ENCODE measurements at regions not wholly inside any gene's neighbourhood (a gene's known extent, or its start where the extent isn't known, plus 50 kb on each side); places are given as distances from the start of the nearest gene placed in this dataset.
"Not testable (repeated sequence)": the region's sequence is repeated elsewhere in the genome, so short reads cannot be mapped to it uniquely, and the experiment has no call there.

DNA sequence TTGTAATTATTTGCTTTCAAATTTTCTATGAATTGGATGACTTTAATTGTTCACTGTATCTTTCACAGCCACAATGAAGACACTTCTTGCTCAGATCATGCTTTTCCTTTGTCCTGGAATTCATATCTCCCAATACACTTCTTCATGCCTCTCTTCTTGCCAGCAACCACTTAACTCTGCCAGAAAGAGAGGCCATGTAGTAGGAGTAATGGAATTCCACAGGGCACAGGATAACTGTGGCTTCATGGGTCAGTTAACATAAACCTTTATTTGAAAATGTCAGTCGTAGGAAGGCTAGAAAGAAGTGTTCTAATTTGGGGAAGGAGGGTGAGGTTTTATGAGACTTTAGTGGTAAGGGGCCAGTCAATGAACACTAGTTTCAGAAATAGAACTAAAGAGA lies 190.3 kb downstream of the TMEM167A start:
- no peak for DNase-seq

GRCh38 chr5:82885627-82886389 lies 191.4 kb downstream of the TMEM167A start:
- no peak for DNase-seq

- no peak for DNase-seq
These were observed 192.2 kb downstream of the TMEM167A start for GRCh38 chr5:82884821-82885471.

GRCh38 chr5:82882316-82882715 lies 194.9 kb downstream of the TMEM167A start:
- DNase-seq, result no peak

DNA sequence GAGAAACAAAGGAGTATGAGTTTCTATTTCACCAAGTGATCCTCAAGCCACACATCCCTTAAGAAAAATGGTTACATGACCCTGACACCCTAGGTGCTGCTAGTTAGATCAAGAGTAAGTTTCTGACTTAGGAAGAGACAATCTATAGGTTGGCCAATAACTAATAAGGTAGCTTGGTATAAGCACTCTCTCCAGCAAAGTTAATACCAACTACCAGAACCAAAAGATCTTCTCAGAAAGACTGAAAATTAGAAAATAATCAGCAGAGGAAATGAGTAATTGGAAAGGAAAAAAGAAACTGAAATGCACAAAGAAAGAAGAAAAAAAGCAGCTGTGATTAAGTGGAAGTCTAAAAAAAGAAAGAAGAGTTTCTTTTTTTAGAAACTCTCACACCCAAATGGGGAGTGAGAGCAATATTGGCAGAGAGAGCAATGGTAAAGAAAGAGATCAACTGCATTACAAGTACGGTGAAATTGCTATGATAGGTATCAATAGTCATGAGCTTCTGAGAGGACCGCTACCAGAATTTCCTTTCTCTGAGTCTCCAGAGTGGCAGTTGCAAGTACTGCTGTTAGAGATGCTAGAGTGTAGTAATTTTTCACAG lies 195.5 kb downstream of the TMEM167A start:
- DNase-seq, result no peak

DNA sequence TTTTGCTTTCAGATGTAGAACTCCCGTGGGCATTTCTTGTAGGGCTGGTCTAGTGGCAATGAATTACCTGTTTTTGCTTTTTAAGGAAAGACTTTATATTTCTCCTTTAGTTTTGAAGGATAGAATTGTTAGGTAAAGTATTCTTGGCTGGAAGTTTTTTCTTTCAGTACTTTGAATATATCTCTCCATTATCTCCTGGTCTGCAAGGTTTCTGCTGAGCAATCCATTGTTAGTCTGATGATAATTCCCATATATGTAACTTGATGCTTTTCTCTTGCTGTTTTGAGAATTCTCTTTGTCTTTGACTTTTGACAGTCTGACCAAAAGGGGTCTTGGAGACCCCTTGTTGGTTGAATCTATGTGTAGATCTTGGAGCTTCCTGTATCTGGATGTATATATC lies 198.1 kb downstream of the TMEM167A start:
- DNase-seq, result no peak

DNA sequence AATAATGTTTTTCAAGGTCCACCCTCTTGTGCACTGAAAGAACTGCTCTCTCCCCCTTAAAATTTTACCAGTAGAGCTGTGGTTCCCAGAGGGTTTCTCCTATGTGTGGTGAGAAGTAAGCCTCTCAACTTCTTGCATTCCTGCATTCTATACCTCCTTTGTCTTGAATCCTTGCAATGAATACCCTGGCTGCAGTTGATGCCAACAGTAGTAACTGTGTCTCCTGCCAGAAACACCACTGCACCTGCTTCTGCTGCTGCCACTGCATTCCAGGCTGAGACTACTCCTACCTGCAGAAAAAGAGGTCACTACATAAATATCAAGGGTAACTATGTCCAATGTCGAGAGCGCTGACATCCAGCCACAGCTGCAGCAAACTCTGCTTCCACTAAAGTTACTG lies 203.7 kb downstream of the TMEM167A start:
- no peak for DNase-seq

DNA sequence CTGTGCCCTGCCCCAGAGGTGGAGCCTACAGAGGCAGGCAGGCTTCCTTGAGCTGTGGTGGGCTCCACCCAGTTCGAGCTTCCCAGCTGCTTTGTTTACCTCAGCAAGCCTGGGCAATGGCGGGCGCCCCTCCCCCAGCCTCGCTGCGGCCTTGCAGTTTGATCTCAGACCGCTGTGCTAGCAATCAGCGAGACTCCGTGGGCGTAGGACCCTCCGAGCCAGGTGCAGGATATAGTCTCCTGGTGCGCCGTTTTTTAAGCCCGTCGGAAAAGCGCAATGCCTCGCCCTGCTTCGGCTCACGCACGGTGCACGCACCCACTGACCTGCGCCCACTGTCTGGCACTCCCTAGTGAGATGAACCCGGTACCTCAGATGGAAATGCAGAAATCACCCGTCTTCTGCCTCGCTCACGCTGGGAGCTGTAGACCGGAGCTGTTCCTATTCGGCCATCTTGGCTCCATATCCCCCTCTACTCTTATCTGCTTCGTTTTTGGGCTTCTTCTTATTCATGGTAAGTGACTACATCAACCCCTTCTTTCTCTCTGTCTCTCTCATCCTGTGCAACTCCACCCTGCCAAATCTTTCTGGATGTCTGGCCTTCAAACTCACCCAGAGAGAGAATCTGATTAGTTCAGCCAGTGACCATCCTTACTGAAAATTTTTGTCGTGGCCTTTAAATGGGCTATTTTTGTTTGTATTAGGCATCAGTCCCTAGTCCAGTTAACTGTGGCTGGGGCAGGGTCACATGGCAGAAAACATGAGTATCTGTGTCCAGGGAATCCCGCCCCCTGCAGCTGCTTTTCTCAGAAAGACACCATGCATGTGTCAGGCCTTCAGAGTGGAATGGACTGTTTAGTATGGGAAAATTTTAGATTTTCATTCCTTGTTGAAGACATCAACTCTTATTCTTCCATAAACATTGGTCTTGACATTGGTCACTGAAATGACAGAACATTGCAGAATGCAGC lies 204.6 kb downstream of the TMEM167A start:
- not testable (repeated sequence) for DNase-seq

GRCh38 chr5:82865625-82866024 lies 211.6 kb downstream of the TMEM167A start:
- no peak for DNase-seq

DNA sequence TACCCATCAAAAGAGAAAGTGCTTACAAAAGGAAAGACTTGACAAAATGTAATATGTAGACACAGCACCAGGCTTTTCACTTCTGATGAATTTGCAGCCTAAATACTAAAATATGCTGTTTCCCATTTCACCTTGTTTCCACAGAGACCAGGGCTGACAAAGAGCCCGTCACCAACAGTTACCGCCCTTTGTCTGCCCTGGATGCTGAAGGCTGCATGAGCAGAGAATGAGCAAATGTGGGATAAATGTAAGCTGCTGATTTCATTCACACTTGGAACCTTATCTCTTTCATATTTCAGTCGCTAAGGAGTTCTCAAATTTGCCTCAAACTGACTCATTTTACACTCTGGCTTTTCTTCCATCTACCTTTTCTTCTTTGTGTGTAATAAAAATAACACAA lies 213.9 kb downstream of the TMEM167A start:
- no peak for DNase-seq

DNA sequence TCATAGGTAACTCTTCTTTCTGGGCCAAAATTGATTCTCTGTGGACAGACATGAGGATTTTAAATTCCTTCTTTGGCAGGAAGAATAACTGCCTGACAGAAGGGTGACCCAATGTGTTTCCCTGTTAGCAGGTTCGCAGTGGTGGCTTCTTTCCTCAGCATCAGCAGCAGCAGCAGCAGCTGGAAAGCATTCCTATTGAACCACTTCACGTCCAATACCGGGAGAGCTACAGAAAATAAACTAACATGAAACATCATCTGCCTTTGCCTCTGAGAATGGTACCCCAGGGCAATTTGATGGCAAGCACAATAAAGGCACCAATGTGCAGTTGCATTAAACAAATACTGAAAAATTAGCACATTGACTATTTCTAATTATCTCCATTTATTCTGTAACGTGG lies 214.5 kb downstream of the TMEM167A start:
- DNase-seq, result no peak

GRCh38 chr5:82862261-82862660 lies 214.9 kb downstream of the TMEM167A start:
- no peak for DNase-seq

- no peak for DNase-seq
These were observed 215.5 kb downstream of the TMEM167A start for GRCh38 chr5:82861701-82862100.

DNA sequence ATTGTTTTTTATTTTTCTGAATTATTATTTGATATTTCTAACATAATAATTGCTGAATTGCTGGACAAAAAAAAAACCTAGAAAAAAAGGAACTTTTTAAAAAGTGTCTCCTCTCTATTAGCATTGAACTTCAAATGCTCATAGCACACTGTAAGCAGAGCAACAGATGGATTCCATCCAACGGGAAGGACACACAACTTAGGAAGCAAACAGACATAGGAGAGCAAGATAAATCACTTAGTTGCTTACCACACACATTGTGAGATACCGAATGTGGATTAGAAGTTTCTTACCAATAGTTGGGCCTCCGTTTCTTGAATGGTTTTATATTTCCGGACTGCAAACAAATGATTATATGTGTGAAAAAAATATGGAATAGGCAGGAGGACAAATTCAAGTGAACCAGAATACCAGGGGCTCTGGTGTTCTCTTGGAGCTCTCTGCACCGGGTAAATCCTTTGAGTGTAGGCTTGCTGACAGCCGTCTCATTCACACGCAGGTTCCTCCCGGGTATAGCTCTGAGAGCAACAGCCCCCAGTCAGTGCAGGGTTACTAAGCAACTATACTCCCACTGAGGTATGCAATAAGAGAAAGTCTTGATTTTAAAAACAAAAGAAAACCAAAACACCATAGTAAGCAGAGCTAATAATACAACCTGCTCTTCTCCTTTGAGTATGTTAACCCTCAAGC lies 217.6 kb downstream of the TMEM167A start:
- DNase-seq, result no peak

DNA sequence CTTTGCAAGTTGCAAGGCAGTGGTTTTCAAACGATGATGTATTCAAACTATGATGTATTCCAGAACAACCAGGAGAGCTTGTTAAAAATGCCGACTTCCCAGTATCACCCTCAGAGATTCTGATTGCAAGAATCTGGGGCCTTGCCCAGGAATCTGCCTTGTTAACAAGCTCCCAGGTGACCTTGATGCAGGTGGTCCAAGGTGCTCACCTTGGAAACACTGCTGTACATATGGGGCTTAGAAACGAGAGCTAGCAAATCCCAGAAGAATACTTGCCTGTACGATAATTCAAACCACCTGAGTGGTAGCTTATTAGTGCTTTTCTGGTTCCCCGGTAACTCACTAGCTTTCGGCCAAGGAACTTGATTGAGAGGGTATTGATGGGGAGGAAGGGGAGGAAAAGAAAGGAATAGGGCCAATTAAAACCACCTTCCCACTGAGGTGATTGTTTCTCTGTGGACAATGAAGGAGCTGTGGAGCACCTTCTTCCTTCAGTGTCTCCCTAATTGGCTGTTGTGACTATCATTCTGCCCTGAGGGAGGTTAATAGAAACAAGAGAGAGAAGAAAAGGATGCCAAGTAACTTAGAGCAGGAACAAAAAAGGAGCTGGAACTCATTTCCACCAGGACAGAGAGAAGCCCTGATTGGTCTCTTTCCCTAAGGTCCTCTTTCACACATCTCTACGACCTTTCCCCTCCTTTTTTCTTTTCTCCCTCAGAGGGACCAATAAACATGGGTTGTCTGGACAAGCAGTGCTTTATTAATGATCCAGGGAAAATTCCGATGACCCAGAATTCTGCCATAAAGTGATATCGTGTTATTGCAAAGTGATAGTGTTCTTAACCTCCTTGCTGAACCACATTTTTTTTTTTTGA lies 218.8 kb downstream of the TMEM167A start:
- DNase-seq, result no peak

DNA sequence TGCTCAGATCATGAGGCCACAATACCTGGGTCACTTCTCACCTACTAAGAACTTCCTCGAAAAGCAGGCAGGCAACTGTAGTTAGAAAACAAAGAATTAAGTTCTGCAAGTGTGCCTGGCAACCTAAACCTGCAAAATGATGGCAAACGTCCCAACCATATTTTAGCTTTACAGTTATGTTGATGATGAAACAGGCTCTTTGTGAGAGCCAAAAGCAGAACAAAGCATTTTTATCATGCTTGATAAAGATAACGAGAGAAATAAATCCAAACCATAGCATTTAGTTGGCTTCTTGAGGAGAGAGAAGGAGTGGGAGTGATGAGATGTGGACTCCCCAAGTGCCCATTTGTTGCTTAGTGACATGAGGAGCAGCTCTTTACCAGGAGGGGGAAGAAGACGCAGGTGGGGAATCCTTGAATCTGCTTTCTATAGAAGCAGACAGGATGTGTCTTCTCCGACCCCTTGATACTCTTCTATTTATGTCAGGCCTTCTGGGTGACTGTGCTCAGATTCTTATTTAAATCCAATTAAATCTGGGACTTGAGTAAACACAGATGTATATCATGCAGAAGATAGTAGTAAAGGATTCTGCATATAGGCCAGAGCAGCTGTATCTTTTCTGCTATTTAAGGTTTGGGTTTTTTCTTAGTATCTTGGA lies 221.2 kb downstream of the TMEM167A start:
- no peak for DNase-seq

DNA sequence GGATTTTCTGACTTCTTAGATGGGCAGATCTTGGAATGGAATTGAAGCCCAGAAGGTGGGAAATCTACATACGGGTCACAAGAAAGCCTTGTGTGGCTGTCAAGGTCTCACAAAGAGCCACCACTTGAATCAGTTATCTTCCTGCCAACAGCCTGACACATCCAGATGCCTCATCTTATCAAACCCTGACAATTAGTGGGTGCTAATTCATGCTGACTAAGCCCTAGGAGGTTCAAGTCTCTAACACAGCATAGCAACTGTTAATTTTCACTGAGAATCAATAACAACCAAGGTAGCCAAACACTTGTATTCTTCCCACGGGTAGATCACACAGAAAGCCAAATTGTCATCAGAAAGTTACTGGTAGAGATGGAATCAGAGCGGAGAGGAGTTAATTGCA lies 222.2 kb downstream of the TMEM167A start:
- DNase-seq, result no peak

DNA sequence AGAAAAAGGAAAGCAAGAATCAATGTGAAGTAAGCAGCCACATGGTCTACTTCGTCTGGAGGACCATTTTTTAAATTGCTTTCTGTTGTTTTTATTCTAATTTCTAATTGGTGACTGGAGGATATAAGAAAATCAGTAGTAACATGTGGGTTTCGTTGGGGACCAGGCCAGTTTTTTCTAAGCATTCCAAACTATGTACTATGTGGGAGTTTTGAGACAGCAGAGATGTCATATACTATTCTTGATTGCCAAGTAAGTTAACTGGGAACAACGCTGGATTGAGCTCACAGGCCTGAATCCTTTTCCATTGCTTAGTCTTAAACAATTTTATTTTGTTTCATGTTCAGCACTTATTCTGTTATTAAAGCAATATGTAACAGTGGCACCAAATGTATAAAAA lies 225.7 kb downstream of the TMEM167A start:
- DNase-seq, result no peak

DNA sequence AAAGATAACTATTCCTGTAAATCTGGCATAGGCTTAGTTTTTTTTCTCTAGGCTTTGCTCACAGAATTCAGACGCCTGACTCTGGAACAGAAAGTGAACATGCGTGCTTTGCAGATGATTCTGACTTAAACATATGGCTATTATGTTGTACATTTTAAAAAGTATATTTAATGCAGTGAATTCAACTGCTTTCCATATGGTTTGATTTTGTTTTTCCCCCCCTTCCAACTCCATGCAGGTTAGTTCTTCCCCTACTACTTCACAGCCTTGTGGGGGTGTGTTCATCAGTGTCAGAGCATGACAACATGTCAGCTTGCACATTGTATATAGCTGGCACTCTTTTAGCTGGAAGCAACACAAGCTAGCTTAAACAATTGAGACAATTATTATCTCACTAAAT lies 226.8 kb downstream of the TMEM167A start:
- DNase-seq, result no peak

DNA sequence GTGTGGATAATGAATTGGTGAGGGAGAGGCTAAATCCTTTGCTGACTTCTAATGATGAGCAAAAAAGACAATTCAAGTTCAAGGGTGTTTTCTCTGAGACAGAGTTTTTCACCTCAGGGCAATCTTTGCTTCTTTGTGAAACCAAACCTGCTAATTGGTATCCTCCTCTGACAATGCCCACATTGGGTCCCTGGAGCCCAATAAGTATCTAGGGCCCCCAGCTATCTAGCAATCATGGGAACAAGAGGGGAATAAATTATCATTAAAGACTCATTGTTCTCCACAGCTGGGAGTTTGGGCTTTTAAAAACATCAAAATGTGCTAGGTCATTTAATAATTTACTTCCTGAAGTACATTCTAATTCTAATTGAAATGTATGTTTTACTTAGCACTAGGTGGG lies 227.3 kb downstream of the TMEM167A start:
- DNase-seq, result no peak

DNA sequence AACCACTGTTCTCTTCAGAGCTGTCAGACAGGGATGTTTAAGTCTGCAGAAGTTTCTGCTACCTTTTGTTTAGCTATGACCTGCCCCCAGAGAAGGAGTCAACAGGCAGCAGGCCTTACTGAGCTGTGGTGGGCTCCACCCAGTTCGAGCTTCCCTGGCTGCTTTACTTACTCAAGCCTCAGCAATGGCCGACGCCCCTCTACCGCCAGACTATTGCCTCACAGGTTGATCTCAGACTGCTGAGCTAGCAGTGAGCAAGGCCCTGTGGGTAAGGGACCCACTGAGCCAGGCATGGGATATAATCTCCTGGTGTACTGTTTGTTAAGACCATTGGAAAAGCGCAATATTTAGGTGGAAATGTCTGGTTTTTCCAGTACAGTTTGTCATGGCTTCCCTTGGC lies 229.6 kb downstream of the TMEM167A start:
- no peak for DNase-seq

All from cerebellar nuclear complex (tissue), 1 donor.